Fibroblast of lung (primary cell): ENCODE measurements at regions not wholly inside any gene's neighbourhood (a gene's known extent, or its start where the extent isn't known, plus 50 kb on each side); places are given as distances from the start of the nearest gene placed in this dataset.

Source experiments
- CTCF ChIP-seq, 2 donors: IDR thresholded peaks in 1 of 2; conservative IDR thresholded peaks in 1 of 2; 1 replicate in 1 of 2; 2 replicates in 1 of 2; pipeline ENCODE4 v1.5.1; 2011 to 2012; ENCODE audit warnings: low read length in 2 of 2, control low read depth in 1 of 2, inconsistent platforms in 1 of 2, low read depth in 1 of 2, mild to moderate bottlenecking in 1 of 2
- EZH2 ChIP-seq: IDR thresholded peaks from 2 replicates; pipeline ENCODE4 v1.5.1; 2012; ENCODE audit warnings: low read length, control low read depth, mild to moderate bottlenecking; ENCODE audit errors: missing control alignments

GRCh38 chr12:45572114-45572513, 157.4 kb upstream of the ARID2 start:
- TF ChIP-seq CTCF (conservative IDR thresholded peaks at IDR 0.05 in 1 of 2, IDR thresholded peaks at IDR 0.05 in 1 of 2; ENCODE audit: low read depth in 1 of 2, low read length in 2 of 2) (no peak), EZH2 (no peak)
